ENCODE measurements at regions not wholly inside any gene's neighbourhood (a gene's known extent, or its start where the extent isn't known, plus 50 kb on each side); places are given as distances from the start of the nearest gene placed in this dataset.

DNA sequence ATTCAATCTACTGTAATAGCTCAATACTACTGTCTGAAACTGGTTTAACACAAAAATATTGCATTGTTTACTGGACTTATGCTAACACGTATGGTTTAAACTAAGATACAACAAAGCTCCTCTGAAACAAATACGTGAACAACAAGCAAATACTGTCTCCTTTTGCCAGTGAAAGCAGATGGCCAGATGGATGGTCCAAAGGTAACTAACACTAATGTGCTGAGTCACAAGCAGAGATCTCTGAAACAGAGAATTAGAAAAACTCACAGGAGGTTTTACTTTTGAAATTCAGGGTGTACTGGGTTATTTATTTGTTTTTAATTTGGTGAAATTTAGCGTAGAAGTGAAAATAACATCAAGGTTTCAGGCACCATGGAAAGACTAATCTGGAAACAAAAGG lies 124.3 kb upstream of the SOX4 start:
- TF ChIP-seq, protein P1, sequence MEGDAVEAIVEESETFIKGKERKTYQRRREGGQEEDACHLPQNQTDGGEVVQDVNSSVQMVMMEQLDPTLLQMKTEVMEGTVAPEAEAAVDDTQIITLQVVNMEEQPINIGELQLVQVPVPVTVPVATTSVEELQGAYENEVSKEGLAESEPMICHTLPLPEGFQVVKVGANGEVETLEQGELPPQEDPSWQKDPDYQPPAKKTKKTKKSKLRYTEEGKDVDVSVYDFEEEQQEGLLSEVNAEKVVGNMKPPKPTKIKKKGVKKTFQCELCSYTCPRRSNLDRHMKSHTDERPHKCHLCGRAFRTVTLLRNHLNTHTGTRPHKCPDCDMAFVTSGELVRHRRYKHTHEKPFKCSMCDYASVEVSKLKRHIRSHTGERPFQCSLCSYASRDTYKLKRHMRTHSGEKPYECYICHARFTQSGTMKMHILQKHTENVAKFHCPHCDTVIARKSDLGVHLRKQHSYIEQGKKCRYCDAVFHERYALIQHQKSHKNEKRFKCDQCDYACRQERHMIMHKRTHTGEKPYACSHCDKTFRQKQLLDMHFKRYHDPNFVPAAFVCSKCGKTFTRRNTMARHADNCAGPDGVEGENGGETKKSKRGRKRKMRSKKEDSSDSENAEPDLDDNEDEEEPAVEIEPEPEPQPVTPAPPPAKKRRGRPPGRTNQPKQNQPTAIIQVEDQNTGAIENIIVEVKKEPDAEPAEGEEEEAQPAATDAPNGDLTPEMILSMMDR (IDR thresholded peaks at IDR 0.05; ENCODE audit: control insufficient read depth, insufficient read depth, low read depth, low read length, missing control alignments) = no peak
- DNase-seq (ENCODE audit: low read depth) = no peak
- no peak overlapping the region for H3K4me3 ChIP-seq (ENCODE audit: control insufficient read depth, low read depth, low read length)

DNA sequence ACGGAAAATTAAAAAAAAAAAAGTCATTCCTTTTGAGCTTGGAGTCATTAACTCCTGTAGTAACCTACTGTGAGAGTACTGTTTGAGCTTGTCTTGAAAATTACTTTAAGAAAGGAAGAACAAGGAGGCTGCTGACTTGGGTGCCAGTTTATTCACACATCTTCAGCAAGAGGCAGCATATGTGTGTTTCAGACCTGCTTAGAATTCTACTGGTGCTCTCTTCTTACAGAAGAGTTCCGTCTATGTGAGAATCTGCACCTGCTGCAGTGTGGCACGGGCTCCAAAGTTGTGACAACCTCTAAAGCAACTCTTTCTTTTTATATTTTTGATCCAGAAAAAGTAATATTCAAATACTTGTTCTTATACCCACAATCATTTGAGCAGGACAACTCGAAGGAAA lies 117.4 kb upstream of the SOX4 start:
- no peak overlapping the region for H3K4me3 ChIP-seq (ENCODE audit: control insufficient read depth, low read depth, low read length)
- TF ChIP-seq, protein P1 (IDR thresholded peaks at IDR 0.05; ENCODE audit: control insufficient read depth, insufficient read depth, low read depth, low read length, missing control alignments) = no peak
- no peak for DNase-seq (ENCODE audit: low read depth)

- H3K4me3 ChIP-seq (ENCODE audit: control insufficient read depth, low read depth, low read length) = no peak overlapping the region
- no peak for DNase-seq (ENCODE audit: low read depth)
- TF ChIP-seq, protein P1 (IDR thresholded peaks at IDR 0.05; ENCODE audit: control insufficient read depth, insufficient read depth, low read depth, low read length, missing control alignments) = no peak
Observed at GRCh38 chr6:21478411-21478810, 115.1 kb upstream of the SOX4 start.

DNA sequence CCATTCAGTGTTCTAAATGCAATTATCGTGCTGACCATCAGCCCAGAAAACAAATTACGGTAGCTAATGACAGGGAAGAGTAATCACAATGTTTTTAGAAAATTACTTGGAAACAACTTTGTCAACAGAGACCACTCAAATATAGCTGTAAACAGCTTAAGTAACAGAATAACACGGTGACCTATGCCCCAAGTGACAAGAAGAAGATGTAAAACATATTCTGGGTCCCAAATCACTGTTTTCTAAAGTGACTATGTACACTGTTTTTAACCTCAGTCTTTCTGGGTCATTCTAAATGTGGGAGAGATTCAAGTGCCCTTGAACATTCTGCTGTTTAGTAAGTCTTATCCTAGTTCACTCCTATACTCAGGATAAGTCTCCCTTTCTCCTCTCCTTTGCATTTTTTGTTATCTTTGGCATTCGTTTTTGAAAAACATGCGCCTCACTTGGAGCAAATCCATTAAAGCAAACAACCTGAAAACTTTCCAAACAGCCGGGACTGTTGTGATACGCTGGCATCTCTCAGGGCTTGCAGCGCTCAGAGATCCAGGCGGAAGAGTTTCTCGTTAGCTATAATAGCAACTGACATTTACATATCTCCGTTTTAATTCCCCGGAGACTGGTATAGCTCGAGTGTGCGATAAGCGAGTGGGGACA lies 114.5 kb upstream of the SOX4 start:
- TF ChIP-seq, protein P1 (IDR thresholded peaks at IDR 0.05; ENCODE audit: control insufficient read depth, insufficient read depth, low read depth, low read length, missing control alignments) = no peak
- H3K4me3 ChIP-seq (ENCODE audit: control insufficient read depth, low read depth, low read length) = peak overlapping the region; percentile 14
- DNase-seq (ENCODE audit: low read depth) = no peak

DNA sequence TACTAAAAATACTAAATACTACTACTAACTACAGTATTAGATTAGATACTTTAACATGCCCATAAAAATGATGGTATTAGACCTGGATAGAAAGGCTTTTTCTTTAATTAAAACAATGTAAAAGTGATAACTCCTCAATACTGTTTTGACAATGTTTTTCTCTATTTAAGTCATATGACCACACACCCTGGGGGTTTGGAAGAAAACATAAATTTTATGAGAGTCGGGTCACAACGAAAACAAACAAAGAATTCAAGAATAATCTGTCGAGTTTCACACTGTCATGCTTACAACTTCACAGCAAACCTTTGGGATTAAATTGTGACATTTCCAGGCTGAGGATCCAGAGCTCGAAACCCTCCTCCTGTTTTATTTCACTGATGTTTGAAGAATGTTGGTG lies 107.4 kb upstream of the SOX4 start:
- no peak for DNase-seq (ENCODE audit: low read depth)

GRCh38 chr6:21489826-21490225 lies 103.7 kb upstream of the SOX4 start:
- no peak overlapping the region for H3K4me3 ChIP-seq (ENCODE audit: control insufficient read depth, low read depth, low read length)
- DNase-seq (ENCODE audit: low read depth) = no peak
- TF ChIP-seq, protein P1 (IDR thresholded peaks at IDR 0.05; ENCODE audit: control insufficient read depth, insufficient read depth, low read depth, low read length, missing control alignments) = no peak

More for the DNA sequence above, 107.4 kb upstream of the SOX4 start:
- TF ChIP-seq, protein P1 (IDR thresholded peaks at IDR 0.05; ENCODE audit: control insufficient read depth, insufficient read depth, low read depth, low read length, missing control alignments) = no peak
- H3K4me3 ChIP-seq (ENCODE audit: control insufficient read depth, low read depth, low read length) = no peak overlapping the region
